ENCODE measurements at regions not wholly inside any gene's neighbourhood (a gene's known extent, or its start where the extent isn't known, plus 50 kb on each side); places are given as distances from the start of the nearest gene placed in this dataset.

DNA sequence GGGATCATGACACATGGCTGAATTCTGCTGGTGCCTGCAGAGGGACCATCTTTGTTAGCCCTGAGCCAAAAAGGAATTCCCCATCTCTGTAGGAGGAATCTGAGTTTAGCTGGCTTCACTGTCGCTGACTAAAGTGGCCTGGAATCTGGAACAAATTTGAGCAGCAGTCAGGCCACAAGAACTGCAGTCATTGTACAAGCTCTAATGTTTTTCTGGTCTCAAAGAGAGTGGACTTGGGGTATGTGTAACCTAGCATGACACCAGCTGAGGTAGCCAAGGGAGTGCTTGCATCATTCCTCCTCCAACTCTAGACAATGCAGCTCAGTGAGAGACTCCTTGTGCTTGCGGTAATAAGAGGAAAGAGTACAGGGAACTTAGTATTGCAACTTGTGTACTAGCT lies 539.1 kb upstream of the LRRTM4 start:
- DNase-seq = no peak
- TF ChIP-seq POLR2A (IDR thresholded peaks at IDR 0.05; ENCODE audit: low read length) = no peak
- no peak for TF ChIP-seq GATA1 (IDR thresholded peaks at IDR 0.05; ENCODE audit: low read depth, low read length)

GRCh38 chr2:78061732-78062131 lies 539.6 kb upstream of the LRRTM4 start:
- no peak for DNase-seq
- TF ChIP-seq POLR2A (IDR thresholded peaks at IDR 0.05; ENCODE audit: low read length) = no peak
- no peak for TF ChIP-seq GATA1 (IDR thresholded peaks at IDR 0.05; ENCODE audit: low read depth, low read length)

GRCh38 chr2:78063246-78064020 lies 541.3 kb upstream of the LRRTM4 start:
- TF ChIP-seq POLR2A (IDR thresholded peaks at IDR 0.05; ENCODE audit: low read length) (no peak), GATA1 (IDR thresholded peaks at IDR 0.05; ENCODE audit: low read depth, low read length) (no peak)
- DNase-seq = no peak

DNA sequence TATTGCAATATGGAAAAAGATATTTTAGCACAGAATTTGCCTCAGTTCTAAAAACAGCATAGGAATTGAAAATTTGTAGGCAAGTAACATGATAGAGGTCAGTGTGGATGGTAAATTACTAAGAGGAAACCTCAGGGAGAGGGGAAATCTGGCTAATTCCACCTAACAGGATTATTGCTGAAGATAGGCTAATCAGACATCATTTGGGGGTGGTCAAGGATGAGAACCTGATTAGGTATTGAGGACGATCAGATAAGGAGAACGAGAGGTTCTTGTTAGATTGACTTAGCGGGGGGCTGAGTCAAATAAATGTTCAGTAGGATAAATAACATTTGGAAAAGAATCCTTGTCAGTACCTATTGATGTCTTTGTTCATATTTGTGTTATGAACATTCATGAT lies 543.2 kb upstream of the LRRTM4 start:
- TF ChIP-seq POLR2A (IDR thresholded peaks at IDR 0.05; ENCODE audit: low read length) (no peak), GATA1 (IDR thresholded peaks at IDR 0.05; ENCODE audit: low read depth, low read length) (no peak)

DNA sequence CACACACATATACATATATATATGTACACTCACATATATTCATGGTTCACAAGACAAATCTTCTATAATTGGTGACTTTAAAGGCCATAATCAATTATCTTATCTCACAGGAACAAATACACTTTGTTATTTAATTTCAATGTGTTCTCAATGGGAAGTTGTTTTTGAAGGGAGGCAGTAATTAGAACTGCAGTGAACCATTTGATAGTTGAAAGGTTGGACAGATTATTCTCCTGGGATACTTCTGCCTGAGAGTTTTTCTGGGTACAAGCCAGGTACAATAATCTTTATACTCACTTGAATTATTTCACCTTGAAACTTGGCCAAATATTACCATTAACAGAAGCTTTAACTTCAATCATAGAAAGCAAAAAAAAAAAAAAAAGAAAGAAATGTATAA lies 546.6 kb upstream of the LRRTM4 start:
- DNase-seq = no peak
- TF ChIP-seq POLR2A (IDR thresholded peaks at IDR 0.05; ENCODE audit: low read length) (no peak), GATA1 (IDR thresholded peaks at IDR 0.05; ENCODE audit: low read depth, low read length) (no peak)

More for the DNA sequence above, 543.2 kb upstream of the LRRTM4 start:
- DNase-seq = no peak

DNA sequence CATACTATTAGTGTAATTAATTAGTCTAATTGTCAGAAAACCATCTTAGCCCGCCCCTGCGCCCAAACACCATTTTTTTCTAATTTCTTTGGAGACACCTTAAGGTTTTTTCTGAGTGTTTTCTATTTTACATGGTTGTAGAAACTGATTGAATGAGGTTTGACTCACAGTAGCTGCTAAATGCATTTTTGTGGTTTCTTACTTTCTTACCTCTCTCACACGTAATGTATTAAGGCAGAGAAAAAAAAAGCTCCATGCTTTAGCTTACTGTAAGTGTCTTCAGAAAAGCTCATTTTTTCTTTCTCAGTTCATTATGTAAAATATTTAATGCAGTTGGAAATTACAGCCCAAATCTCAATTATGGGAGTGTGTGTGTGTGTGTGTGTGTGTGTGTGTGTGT lies 548.5 kb upstream of the LRRTM4 start:
- no peak for DNase-seq

GRCh38 chr2:78077633-78078032 lies 555.5 kb upstream of the LRRTM4 start:
- no peak for DNase-seq
- TF ChIP-seq POLR2A (IDR thresholded peaks at IDR 0.05; ENCODE audit: low read length) = no peak

More for the DNA sequence above, 548.5 kb upstream of the LRRTM4 start:
- TF ChIP-seq GATA1 (IDR thresholded peaks at IDR 0.05; ENCODE audit: low read depth, low read length) = no peak
- no peak for TF ChIP-seq POLR2A (IDR thresholded peaks at IDR 0.05; ENCODE audit: low read length)

DNA sequence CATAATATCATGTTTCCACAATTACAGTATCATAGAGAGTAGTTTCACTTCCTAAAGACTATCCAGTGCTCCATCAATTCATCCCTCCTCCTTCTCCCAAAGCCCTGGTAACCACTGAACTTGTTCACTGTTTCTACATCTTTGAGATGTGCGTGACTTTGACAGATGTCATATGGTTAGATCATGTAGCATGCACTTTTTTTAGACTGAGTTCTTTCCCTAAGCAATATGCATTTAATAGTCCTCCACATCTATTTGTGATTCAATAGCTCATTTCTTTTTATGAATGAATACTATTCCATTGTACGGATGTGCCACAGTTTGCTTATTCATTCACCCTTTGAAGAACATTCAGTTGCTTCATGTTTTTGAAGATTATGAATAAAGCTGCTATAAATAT lies 560.4 kb upstream of the LRRTM4 start:
- TF ChIP-seq POLR2A (IDR thresholded peaks at IDR 0.05; ENCODE audit: low read length) (no peak), GATA1 (IDR thresholded peaks at IDR 0.05; ENCODE audit: low read depth, low read length) (no peak)
- no peak for DNase-seq

DNA sequence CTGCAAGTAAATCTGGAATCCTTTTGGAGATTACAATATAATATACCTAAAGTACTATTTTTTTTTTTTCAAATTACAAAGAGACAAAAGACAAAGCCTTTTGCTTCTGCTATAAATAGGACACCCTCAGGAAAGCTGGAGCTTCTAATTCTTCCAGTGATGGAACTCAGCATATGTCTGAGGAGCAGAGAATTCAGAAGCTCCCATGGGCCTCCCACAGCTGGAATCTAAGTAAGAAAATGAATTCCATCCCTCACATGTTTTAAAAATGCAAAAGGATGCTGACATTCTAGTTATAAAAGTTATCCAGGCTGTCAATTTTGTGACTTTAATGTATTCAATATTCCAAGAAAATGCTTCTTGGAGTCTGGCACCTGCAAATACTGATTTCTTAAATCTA lies 571.3 kb upstream of the LRRTM4 start:
- TF ChIP-seq GATA1 (IDR thresholded peaks at IDR 0.05; ENCODE audit: low read depth, low read length) = no peak
- no peak for TF ChIP-seq POLR2A (IDR thresholded peaks at IDR 0.05; ENCODE audit: low read length)
- no peak for DNase-seq

GRCh38 chr2:78109272-78109671 lies 587.1 kb upstream of the LRRTM4 start:
- no peak for TF ChIP-seq POLR2A (IDR thresholded peaks at IDR 0.05; ENCODE audit: low read length)
- TF ChIP-seq GATA1 (IDR thresholded peaks at IDR 0.05; ENCODE audit: low read depth, low read length) = no peak
- DNase-seq = no peak

DNA sequence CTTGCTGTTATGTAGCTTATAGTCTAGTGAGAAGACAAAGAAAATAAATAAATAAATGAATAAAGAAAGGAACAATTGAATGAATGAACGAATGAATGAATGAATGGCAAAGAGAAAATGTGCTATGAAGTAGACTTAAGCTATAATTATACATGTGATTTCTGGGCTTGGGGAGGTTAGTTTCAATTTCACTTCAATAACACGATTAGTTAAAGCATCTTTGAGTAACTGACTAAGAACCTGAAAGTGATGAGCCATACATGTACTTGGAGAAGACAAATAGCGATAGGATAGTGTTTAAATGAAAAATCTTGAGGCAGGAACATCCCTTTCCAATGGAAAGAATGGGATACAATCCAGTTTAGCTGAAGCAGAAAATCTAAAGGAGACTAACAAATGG lies 593.1 kb upstream of the LRRTM4 start:
- no peak for TF ChIP-seq POLR2A (IDR thresholded peaks at IDR 0.05; ENCODE audit: low read length)
- no peak for TF ChIP-seq GATA1 (IDR thresholded peaks at IDR 0.05; ENCODE audit: low read depth, low read length)
- no peak for DNase-seq

DNA sequence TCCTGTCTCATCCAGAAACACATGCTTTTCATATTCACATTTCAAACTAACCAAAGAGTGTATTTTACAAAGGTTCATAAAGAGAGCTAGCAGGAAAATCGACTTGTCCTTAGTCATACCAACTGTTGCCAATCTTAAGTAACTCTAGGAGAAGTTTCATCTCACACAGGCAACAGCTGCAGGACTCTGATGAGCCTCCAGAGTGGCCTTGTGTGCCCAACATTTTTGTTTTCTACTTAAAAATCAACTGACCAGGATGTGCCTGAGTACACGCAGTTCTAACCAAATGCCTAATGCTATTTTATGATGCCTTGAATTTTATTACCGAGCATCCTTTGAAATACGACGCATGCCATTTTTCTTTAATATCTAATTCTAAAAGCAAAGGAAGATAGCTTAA lies 595.9 kb upstream of the LRRTM4 start:
- DNase-seq = no peak
- no peak for TF ChIP-seq GATA1 (IDR thresholded peaks at IDR 0.05; ENCODE audit: low read depth, low read length)

- no peak for DNase-seq
- TF ChIP-seq GATA1 (IDR thresholded peaks at IDR 0.05; ENCODE audit: low read depth, low read length) = no peak
- no peak for TF ChIP-seq POLR2A (IDR thresholded peaks at IDR 0.05; ENCODE audit: low read length)
Observed at GRCh38 chr2:78120275-78120674, 598.1 kb upstream of the LRRTM4 start.

- no peak for TF ChIP-seq GATA1 (IDR thresholded peaks at IDR 0.05; ENCODE audit: low read depth, low read length)
- TF ChIP-seq POLR2A (IDR thresholded peaks at IDR 0.05; ENCODE audit: low read length) = no peak
- no peak for DNase-seq
Observed at GRCh38 chr2:78125042-78125441, 602.9 kb upstream of the LRRTM4 start.

- TF ChIP-seq GATA1 (IDR thresholded peaks at IDR 0.05; ENCODE audit: low read depth, low read length) = no peak
- no peak for TF ChIP-seq POLR2A (IDR thresholded peaks at IDR 0.05; ENCODE audit: low read length)
- DNase-seq = no peak
Observed at GRCh38 chr2:78127424-78127823, 605.2 kb upstream of the LRRTM4 start.
